WTC11 (cell line): ENCODE measurements at regions not wholly inside any gene's neighbourhood (a gene's known extent, or its start where the extent isn't known, plus 50 kb on each side); places are given as distances from the start of the nearest gene placed in this dataset.

Source experiments
- ATF6 ChIP-seq: sonication (generic); formaldehyde crosslinking; IDR thresholded peaks from 2 replicates; pipeline ENCODE4 v1.8.1; 2023; ENCODE audit warnings: mild to moderate bottlenecking, missing genetic modification reagents
- CTCF ChIP-seq: fragments of 200-600 bp; IDR thresholded peaks from 2 replicates; pipeline ENCODE4 v1.8.0; 2022; ENCODE audit warnings: antibody characterized with exemption
- FOXJ3 ChIP-seq: sonication (generic); formaldehyde crosslinking; IDR thresholded peaks from 2 replicates; pipeline ENCODE4 v1.9.0; 2021; ENCODE audit warnings: missing genetic modification reagents, mild to moderate bottlenecking, borderline replicate concordance
- GABPB1 ChIP-seq: sonication (generic); formaldehyde crosslinking; IDR thresholded peaks from 2 replicates; pipeline ENCODE4 v1.8.1; 2023; ENCODE audit warnings: mild to moderate bottlenecking, missing genetic modification reagents
- IRF1 ChIP-seq: sonication (generic); formaldehyde crosslinking; IDR thresholded peaks from 2 replicates; pipeline ENCODE4 v1.8.0; 2023; ENCODE audit warnings: missing genetic modification reagents
- JUN ChIP-seq: sonication (generic); formaldehyde crosslinking; IDR thresholded peaks from 2 replicates; pipeline ENCODE4 v1.8.0; 2023; ENCODE audit warnings: mild to moderate bottlenecking, missing genetic modification reagents
- NR2C2 ChIP-seq: sonication (generic); formaldehyde crosslinking; IDR thresholded peaks from 2 replicates; pipeline ENCODE4 v1.8.0; 2022; ENCODE audit warnings: mild to moderate bottlenecking, missing genetic modification reagents
- PREB ChIP-seq: sonication (generic); formaldehyde crosslinking; IDR thresholded peaks from 2 replicates; pipeline ENCODE4 v1.8.1; 2022; ENCODE audit warnings: mild to moderate bottlenecking, missing genetic modification reagents, moderate library complexity, borderline replicate concordance
- TCF7 ChIP-seq: sonication (generic); formaldehyde crosslinking; IDR thresholded peaks from 2 replicates; pipeline ENCODE4 v1.8.0; 2022; ENCODE audit warnings: mild to moderate bottlenecking, low read depth, missing genetic modification reagents, moderate library complexity
- USF1 ChIP-seq: sonication (generic); formaldehyde crosslinking; IDR thresholded peaks from 2 replicates; pipeline ENCODE4 v1.8.0; 2022; ENCODE audit warnings: mild to moderate bottlenecking, missing genetic modification reagents
- USF2 ChIP-seq: sonication (generic); formaldehyde crosslinking; IDR thresholded peaks from 2 replicates; pipeline ENCODE4 v1.8.1; 2023; ENCODE audit warnings: mild to moderate bottlenecking, missing genetic modification reagents, moderate library complexity
- ZBTB21 ChIP-seq: sonication (generic); formaldehyde crosslinking; IDR thresholded peaks from 2 replicates; pipeline ENCODE4 v1.8.1; 2023; ENCODE audit warnings: mild to moderate bottlenecking, missing genetic modification reagents, borderline replicate concordance
- ZBTB43 ChIP-seq: sonication (generic); formaldehyde crosslinking; IDR thresholded peaks from 2 replicates; pipeline ENCODE4 v1.8.1; 2023; ENCODE audit warnings: mild to moderate bottlenecking, missing genetic modification reagents

- TF ChIP-seq NR2C2 (CRISPR knock-in tag) (no peak), CTCF (no peak), USF2 (CRISPR knock-in tag) (no peak), IRF1 (no peak), TCF7 (CRISPR knock-in tag) (no peak), USF1 (CRISPR knock-in tag) (no peak), ATF6 (CRISPR knock-in tag) (no peak), FOXJ3 (no peak), ZBTB21 (CRISPR knock-in tag) (no peak), PREB (no peak), JUN (CRISPR knock-in tag) (no peak), ZBTB43 (no peak), GABPB1 (no peak)
Observed at GRCh38 chr16:51592535-51593300, 441.6 kb upstream of the SALL1 start.
